PC-9 (cell line): ENCODE measurements at regions not wholly inside any gene's neighbourhood (a gene's known extent, or its start where the extent isn't known, plus 50 kb on each side); places are given as distances from the start of the nearest gene placed in this dataset.

Experiments
- EZH2 ChIP-seq: fragments of 200-600 bp; sonication (generic); IDR thresholded peaks from 2 replicates; pipeline ENCODE4 v1.8.0; 2017; ENCODE audit warnings: antibody characterized with exemption, low read depth
- TF ChIP-seq, protein P1 (sequence below): fragments of 200-600 bp; sonication (generic); conservative IDR thresholded peaks from 2 replicates; pipeline ENCODE4 v1.6.1; 2017; ENCODE audit warnings: mixed run types, antibody characterized with exemption, mild to moderate bottlenecking, moderate library complexity

DNA sequence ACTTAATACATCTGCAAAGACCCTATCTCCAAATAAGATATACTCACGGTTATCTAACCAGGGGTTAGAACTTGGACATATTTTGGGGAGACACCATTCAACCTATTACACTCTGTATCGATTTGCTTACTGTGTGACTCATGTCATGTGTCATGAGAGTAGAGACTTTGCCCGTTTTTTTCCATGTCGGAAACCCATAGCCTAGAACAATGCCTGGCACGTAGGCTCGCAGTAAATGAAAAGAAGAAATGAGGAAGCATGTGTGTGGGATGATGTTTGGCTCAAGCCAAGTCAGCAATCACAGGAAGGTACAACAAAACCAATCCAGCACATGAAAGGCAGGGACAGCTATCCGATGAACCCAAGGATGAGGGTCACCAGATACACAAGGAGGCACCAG is 94.6 kb upstream of the DNAH5 start:
- no peak for TF ChIP-seq EZH2
- TF ChIP-seq, protein P1, sequence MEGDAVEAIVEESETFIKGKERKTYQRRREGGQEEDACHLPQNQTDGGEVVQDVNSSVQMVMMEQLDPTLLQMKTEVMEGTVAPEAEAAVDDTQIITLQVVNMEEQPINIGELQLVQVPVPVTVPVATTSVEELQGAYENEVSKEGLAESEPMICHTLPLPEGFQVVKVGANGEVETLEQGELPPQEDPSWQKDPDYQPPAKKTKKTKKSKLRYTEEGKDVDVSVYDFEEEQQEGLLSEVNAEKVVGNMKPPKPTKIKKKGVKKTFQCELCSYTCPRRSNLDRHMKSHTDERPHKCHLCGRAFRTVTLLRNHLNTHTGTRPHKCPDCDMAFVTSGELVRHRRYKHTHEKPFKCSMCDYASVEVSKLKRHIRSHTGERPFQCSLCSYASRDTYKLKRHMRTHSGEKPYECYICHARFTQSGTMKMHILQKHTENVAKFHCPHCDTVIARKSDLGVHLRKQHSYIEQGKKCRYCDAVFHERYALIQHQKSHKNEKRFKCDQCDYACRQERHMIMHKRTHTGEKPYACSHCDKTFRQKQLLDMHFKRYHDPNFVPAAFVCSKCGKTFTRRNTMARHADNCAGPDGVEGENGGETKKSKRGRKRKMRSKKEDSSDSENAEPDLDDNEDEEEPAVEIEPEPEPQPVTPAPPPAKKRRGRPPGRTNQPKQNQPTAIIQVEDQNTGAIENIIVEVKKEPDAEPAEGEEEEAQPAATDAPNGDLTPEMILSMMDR = no peak
